ENCODE measurements at regions not wholly inside any gene's neighbourhood (a gene's known extent, or its start where the extent isn't known, plus 50 kb on each side); places are given as distances from the start of the nearest gene placed in this dataset.

- no peak overlapping the region for H3K4me3 ChIP-seq
- no peak overlapping the region for H3K4me2 ChIP-seq
- FAIRE-seq: no peak
- H3K27ac ChIP-seq: 0 out of 6 replicates have a peak overlapping the region, but pooled peaks of 1 of the 2 experiments have one; percentile 5
- peaks cover 14% of the 10 kb centered on the region; the same call in 2 of the 3 replicates for H3K4me1 ChIP-seq
- no peak for DNase-seq (ENCODE audit: low read depth in 1 of 2, low spot score in 1 of 2)
- POLR2A ChIA-PET: no interaction called here
- H3K9me3 ChIP-seq: no peaks in the 10 kb centered on the region
- peak in 1 of 2 experiments; percentile 44; a peak in 1 of 6 replicates for ATAC-seq
- CTCF ChIA-PET: no interaction called here
- TF ChIP-seq, protein P1, sequence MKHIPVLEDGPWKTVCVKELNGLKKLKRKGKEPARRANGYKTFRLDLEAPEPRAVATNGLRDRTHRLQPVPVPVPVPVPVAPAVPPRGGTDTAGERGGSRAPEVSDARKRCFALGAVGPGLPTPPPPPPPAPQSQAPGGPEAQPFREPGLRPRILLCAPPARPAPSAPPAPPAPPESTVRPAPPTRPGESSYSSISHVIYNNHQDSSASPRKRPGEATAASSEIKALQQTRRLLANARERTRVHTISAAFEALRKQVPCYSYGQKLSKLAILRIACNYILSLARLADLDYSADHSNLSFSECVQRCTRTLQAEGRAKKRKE (CRISPR knock-in tag; IDR thresholded peaks at IDR 0.05; ENCODE audit: low read depth): no peak
- TF ChIP-seq, protein P2, sequence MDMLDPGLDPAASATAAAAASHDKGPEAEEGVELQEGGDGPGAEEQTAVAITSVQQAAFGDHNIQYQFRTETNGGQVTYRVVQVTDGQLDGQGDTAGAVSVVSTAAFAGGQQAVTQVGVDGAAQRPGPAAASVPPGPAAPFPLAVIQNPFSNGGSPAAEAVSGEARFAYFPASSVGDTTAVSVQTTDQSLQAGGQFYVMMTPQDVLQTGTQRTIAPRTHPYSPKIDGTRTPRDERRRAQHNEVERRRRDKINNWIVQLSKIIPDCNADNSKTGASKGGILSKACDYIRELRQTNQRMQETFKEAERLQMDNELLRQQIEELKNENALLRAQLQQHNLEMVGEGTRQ (IDR thresholded peaks at IDR 0.05): no peak
- TF ChIP-seq, protein P3, sequence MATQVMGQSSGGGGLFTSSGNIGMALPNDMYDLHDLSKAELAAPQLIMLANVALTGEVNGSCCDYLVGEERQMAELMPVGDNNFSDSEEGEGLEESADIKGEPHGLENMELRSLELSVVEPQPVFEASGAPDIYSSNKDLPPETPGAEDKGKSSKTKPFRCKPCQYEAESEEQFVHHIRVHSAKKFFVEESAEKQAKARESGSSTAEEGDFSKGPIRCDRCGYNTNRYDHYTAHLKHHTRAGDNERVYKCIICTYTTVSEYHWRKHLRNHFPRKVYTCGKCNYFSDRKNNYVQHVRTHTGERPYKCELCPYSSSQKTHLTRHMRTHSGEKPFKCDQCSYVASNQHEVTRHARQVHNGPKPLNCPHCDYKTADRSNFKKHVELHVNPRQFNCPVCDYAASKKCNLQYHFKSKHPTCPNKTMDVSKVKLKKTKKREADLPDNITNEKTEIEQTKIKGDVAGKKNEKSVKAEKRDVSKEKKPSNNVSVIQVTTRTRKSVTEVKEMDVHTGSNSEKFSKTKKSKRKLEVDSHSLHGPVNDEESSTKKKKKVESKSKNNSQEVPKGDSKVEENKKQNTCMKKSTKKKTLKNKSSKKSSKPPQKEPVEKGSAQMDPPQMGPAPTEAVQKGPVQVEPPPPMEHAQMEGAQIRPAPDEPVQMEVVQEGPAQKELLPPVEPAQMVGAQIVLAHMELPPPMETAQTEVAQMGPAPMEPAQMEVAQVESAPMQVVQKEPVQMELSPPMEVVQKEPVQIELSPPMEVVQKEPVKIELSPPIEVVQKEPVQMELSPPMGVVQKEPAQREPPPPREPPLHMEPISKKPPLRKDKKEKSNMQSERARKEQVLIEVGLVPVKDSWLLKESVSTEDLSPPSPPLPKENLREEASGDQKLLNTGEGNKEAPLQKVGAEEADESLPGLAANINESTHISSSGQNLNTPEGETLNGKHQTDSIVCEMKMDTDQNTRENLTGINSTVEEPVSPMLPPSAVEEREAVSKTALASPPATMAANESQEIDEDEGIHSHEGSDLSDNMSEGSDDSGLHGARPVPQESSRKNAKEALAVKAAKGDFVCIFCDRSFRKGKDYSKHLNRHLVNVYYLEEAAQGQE (IDR thresholded peaks at IDR 0.05): no peak
- TF ChIP-seq, protein P4, sequence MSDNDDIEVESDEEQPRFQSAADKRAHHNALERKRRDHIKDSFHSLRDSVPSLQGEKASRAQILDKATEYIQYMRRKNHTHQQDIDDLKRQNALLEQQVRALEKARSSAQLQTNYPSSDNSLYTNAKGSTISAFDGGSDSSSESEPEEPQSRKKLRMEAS (IDR thresholded peaks at IDR 0.05): no peak
- TF ChIP-seq, protein P5, sequence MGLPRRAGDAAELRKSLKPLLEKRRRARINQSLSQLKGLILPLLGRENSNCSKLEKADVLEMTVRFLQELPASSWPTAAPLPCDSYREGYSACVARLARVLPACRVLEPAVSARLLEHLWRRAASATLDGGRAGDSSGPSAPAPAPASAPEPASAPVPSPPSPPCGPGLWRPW (IDR thresholded peaks at IDR 0.05): no peak
- TF ChIP-seq JUNB (IDR thresholded peaks at IDR 0.05): no peak
- no peak for TF ChIP-seq SREBF2 (IDR thresholded peaks at IDR 0.05)
- no peak for TF ChIP-seq SMC3 (IDR thresholded peaks at IDR 0.05)
- no peak for TF ChIP-seq RCOR1 (IDR thresholded peaks at IDR 0.05; ENCODE audit: low read depth, low read length)
- TF ChIP-seq ZNF302 (CRISPR knock-in tag; IDR thresholded peaks at IDR 0.05): no peak
- no peak for TF ChIP-seq HDAC2 (IDR thresholded peaks at IDR 0.05)
- no peak for TF ChIP-seq PBX3 (IDR thresholded peaks at IDR 0.05)
- TF ChIP-seq KDM5A (IDR thresholded peaks at IDR 0.05): no peak
- no peak for TF ChIP-seq EHF (CRISPR knock-in tag; IDR thresholded peaks at IDR 0.05)
Observed at GRCh38 chr5:156036640-156037039, 290.3 kb upstream of the SGCD start.

- 56% methylated on average over 2 of the region's 2 CpGs for WGBS (ENCODE audit: missing lambda C conversion rate)
- CTCF ChIA-PET: no interaction called here
- no peak for TF ChIP-seq CBX2 (IDR thresholded peaks at IDR 0.05; ENCODE audit: borderline replicate concordance, low read depth)
- no peak for TF ChIP-seq NPAS2 (CRISPR knock-in tag; IDR thresholded peaks at IDR 0.05; ENCODE audit: borderline replicate concordance)
- TF ChIP-seq FOSL2 (IDR thresholded peaks at IDR 0.05): no peak
- no peak for TF ChIP-seq FOSL2 (CRISPR knock-in tag; IDR thresholded peaks at IDR 0.05)
- no peak for TF ChIP-seq CBX8 (IDR thresholded peaks at IDR 0.05)
- TF ChIP-seq HDAC2 (IDR thresholded peaks at IDR 0.05): no peak
- TF ChIP-seq KDM5A (IDR thresholded peaks at IDR 0.05): no peak
- TF ChIP-seq MAZ (IDR thresholded peaks at IDR 0.05; ENCODE audit: borderline replicate concordance, low read depth, low read length): no peak
- no peak for TF ChIP-seq PBX3 (IDR thresholded peaks at IDR 0.05)
- no peak for TF ChIP-seq TP53 (CRISPR knock-in tag; IDR thresholded peaks at IDR 0.05)
- TF ChIP-seq JUN (IDR thresholded peaks at IDR 0.05): no peak
- TF ChIP-seq NFE2L2 (conservative IDR thresholded peaks at IDR 0.05; ENCODE audit: low read length): no peak
- no peak for TF ChIP-seq POLR2AphosphoS2 (conservative IDR thresholded peaks at IDR 0.05; ENCODE audit: low read length)
- TF ChIP-seq GATA3 (IDR thresholded peaks at IDR 0.05; ENCODE audit: borderline replicate concordance): no peak
- no peak for TF ChIP-seq CEBPB (IDR thresholded peaks at IDR 0.05)
- TF ChIP-seq JUNB (IDR thresholded peaks at IDR 0.05): no peak
- TF ChIP-seq, protein P1 (CRISPR knock-in tag; IDR thresholded peaks at IDR 0.05; ENCODE audit: low read depth): no peak
- DNase-seq (ENCODE audit: low read depth in 1 of 2, low spot score in 1 of 2) (no peak), ATAC-seq (no peak), FAIRE-seq (no peak)
- H3K4me2 ChIP-seq: no peak overlapping the region
- no peak overlapping the region for H3K4me3 ChIP-seq
- H3K27ac ChIP-seq: 0 out of 6 replicates have a peak overlapping the region, but pooled peaks of 1 of the 2 experiments have one; percentile 5
- H3K4me1 ChIP-seq: peaks cover 17% of the 10 kb centered on the region; the same call in 2 of the 3 replicates
- H3K9me3 ChIP-seq: no peaks in the 10 kb centered on the region
- POLR2A ChIA-PET: no interaction called here
Observed at GRCh38 chr5:156037151-156037909, 289.6 kb upstream of the SGCD start.

Measured in A549 (cell line).